Lower leg skin (tissue), 4 donors: ENCODE measurements at regions not wholly inside any gene's neighbourhood (a gene's known extent, or its start where the extent isn't known, plus 50 kb on each side); places are given as distances from the start of the nearest gene placed in this dataset.
A peak's percentile ranks its signal among the peaks of the same experiment; 100 is the strongest.

Source experiments
- DNase-seq, 2 donors: peaks; one replicate each; pipeline ENCODE4 v3.0.0-alpha.2; 2019; ENCODE audit warnings: low spot score in 2 of 2
- H3K4me3 ChIP-seq: fragments of 200-600 bp; sonication (generic); 2 replicates; pipeline ENCODE4 v1.5.1; 2017; ENCODE audit warnings: mild to moderate bottlenecking, low read depth; ENCODE audit not compliant: poor library complexity, severe bottlenecking
- CTCF ChIP-seq, 3 donors: fragments of 450-650 bp; IDR thresholded peaks; one replicate each; pipeline ENCODE4 v1.5.1; 2016; ENCODE audit warnings: antibody characterized with exemption in 3 of 3, mild to moderate bottlenecking in 3 of 3, moderate library complexity in 2 of 3
- POLR2A ChIP-seq, 2 donors: fragments of 450-650 bp; IDR thresholded peaks; one replicate each; pipeline ENCODE4 v1.6.1; 2016 to 2017; ENCODE audit warnings: antibody characterized with exemption in 2 of 2, mild to moderate bottlenecking in 1 of 2, moderate library complexity in 1 of 2
- WGBS, 2 donors: methylation state at CpG; one replicate each; pipeline ENCODE4 v1.1.5; 2018; 5-methylcytosine and 5-hydroxymethylcytosine counted together
- intact Hi-C: fragments of 100-400 bp; cut with DNase I; formaldehyde crosslinking; loops from one replicate; pipeline ENCODE4 v1.15.0; 2023; ENCODE audit warnings: low total_unique reads

GRCh38 chr20:48010623-48011022, 225.3 kb upstream of the SULF2 start:
- intact Hi-C loops = no loop called here
- TF ChIP-seq CTCF (IDR thresholded peaks at IDR 0.05) (no peak), POLR2A (IDR thresholded peaks at IDR 0.05) (no peak)
- WGBS, 2 donors = 86 to 87% methylated on average over 3 of the region's 3 CpGs
- H3K4me3 ChIP-seq = no peak overlapping the region
- no peak for DNase-seq

GRCh38 chr20:48008850-48009515, 223.7 kb upstream of the SULF2 start:
- intact Hi-C loops = no loop called here
- TF ChIP-seq POLR2A (IDR thresholded peaks at IDR 0.05) = no peak
- no peak for TF ChIP-seq CTCF (IDR thresholded peaks at IDR 0.05)
- 45 to 53% methylated on average over 2 of the region's 2 CpGs for WGBS, 2 donors
- no peak for DNase-seq
- no peak overlapping the region for H3K4me3 ChIP-seq

GRCh38 chr20:48007351-48007750, 222.1 kb upstream of the SULF2 start:
- 67 to 68% methylated on average over 5 of the region's 5 CpGs for WGBS, 2 donors
- H3K4me3 ChIP-seq = no peak overlapping the region
- intact Hi-C loops = no loop called here
- DNase-seq = no peak
- no peak for TF ChIP-seq POLR2A (IDR thresholded peaks at IDR 0.05)
- no peak for TF ChIP-seq CTCF (IDR thresholded peaks at IDR 0.05)

GRCh38 chr20:48006036-48006833, 221.0 kb upstream of the SULF2 start:
- DNase-seq = peak in 1 of 2 donors; percentile 70
- H3K4me3 ChIP-seq = no peak overlapping the region
- intact Hi-C loops = no loop called here
- WGBS, 2 donors = 63% methylated on average over 14 of the region's 14 CpGs
- TF ChIP-seq CTCF (IDR thresholded peaks at IDR 0.05) = no peak
- TF ChIP-seq POLR2A (IDR thresholded peaks at IDR 0.05) = no peak

- 83 to 84% methylated on average over 2 of the region's 2 CpGs for WGBS, 2 donors
- TF ChIP-seq POLR2A (IDR thresholded peaks at IDR 0.05) = no peak
- TF ChIP-seq CTCF (IDR thresholded peaks at IDR 0.05) = no peak
- DNase-seq = no peak
- intact Hi-C loops = no loop called here
- no peak overlapping the region for H3K4me3 ChIP-seq
These were observed 217.7 kb upstream of the SULF2 start for GRCh38 chr20:48003021-48003420.
